H9 (cell line): ENCODE measurements at regions not wholly inside any gene's neighbourhood (a gene's known extent, or its start where the extent isn't known, plus 50 kb on each side); places are given as distances from the start of the nearest gene placed in this dataset.

Experiments
- DNase-seq: peaks from one replicate; pipeline ENCODE4 v3.0.0-alpha.2; 2017
- H2AFZ ChIP-seq: one replicate; pipeline ENCODE4 v1.6.1; 2013; ENCODE audit warnings: mild to moderate bottlenecking, low read length, control low read depth, moderate library complexity
- H2AK5ac ChIP-seq: 2 replicates; pipeline ENCODE4 v1.6.1; 2013; ENCODE audit warnings: low read length, control low read depth, mixed read lengths; ENCODE audit not compliant: insufficient read length
- H2BK120ac ChIP-seq: one replicate; pipeline ENCODE4 v1.6.1; 2013; ENCODE audit warnings: low read depth, mild to moderate bottlenecking, low read length, control low read depth, inconsistent platforms; ENCODE audit not compliant: poor library complexity, severe bottlenecking
- H2BK12ac ChIP-seq: 2 replicates; pipeline ENCODE4 v1.6.1; 2013; ENCODE audit warnings: low read length, control low read depth, mixed read lengths, low read depth; ENCODE audit not compliant: insufficient read length
- H2BK15ac ChIP-seq: 2 replicates; pipeline ENCODE4 v1.6.1; 2013; ENCODE audit warnings: low read depth, low read length, control low read depth
- H2BK20ac ChIP-seq: one replicate; pipeline ENCODE4 v1.6.1; 2013; ENCODE audit warnings: low read depth, mild to moderate bottlenecking, low read length, control low read depth, inconsistent platforms; ENCODE audit not compliant: poor library complexity, severe bottlenecking
- H2BK5ac ChIP-seq: 2 replicates; pipeline ENCODE4 v1.6.1; 2013; ENCODE audit warnings: low read length, control low read depth, mixed read lengths; ENCODE audit not compliant: insufficient read length
- H3K14ac ChIP-seq: 2 replicates; pipeline ENCODE4 v1.6.1; 2013; ENCODE audit warnings: low read length, control low read depth; ENCODE audit not compliant: insufficient read depth
- H3K18ac ChIP-seq: 2 replicates; pipeline ENCODE4 v1.6.1; 2013; ENCODE audit warnings: low read depth, mild to moderate bottlenecking, mixed read lengths, low read length, control low read depth; ENCODE audit not compliant: insufficient read length
- H3K23ac ChIP-seq: 2 replicates; pipeline ENCODE4 v1.6.1; 2013; ENCODE audit warnings: low read length, control low read depth, mixed read lengths, low read depth; ENCODE audit not compliant: insufficient read length
- H3K23me2 ChIP-seq: 2 replicates; pipeline ENCODE4 v1.6.1; 2013; ENCODE audit warnings: low read depth, mild to moderate bottlenecking, mixed read lengths, low read length, control low read depth; ENCODE audit not compliant: insufficient read length, poor library complexity, severe bottlenecking
- H3K27ac ChIP-seq: 2 replicates; pipeline ENCODE4 v1.5.1; 2013; ENCODE audit warnings: low read length, control low read depth, mixed read lengths, low read depth; ENCODE audit not compliant: insufficient read length
- H3K27me3 ChIP-seq: 2 replicates; pipeline ENCODE4 v1.6.1; 2013; ENCODE audit warnings: low read length, control low read depth, inconsistent platforms; ENCODE audit not compliant: insufficient read depth
- H3K4ac ChIP-seq: 2 replicates; pipeline ENCODE4 v1.6.1; 2013; ENCODE audit warnings: low read depth, mild to moderate bottlenecking, control low read depth, inconsistent platforms, low read length, moderate library complexity
- H3K4me1 ChIP-seq: 2 replicates; pipeline ENCODE4 v1.6.1; 2013; ENCODE audit warnings: low read length, control low read depth, inconsistent platforms; ENCODE audit not compliant: insufficient read depth
- H3K4me2 ChIP-seq: 2 replicates; pipeline ENCODE4 v1.6.1; 2013; ENCODE audit warnings: low read length, control low read depth, mixed read lengths; ENCODE audit not compliant: insufficient read length, insufficient read depth
- H3K56ac ChIP-seq: 2 replicates; pipeline ENCODE4 v1.6.1; 2013; ENCODE audit warnings: low read depth, mild to moderate bottlenecking, mixed read lengths, low read length, control low read depth; ENCODE audit not compliant: insufficient read length
- H3K79me1 ChIP-seq: 2 replicates; pipeline ENCODE4 v1.6.1; 2013; ENCODE audit warnings: low read depth, mild to moderate bottlenecking, moderate library complexity, low read length, control low read depth, inconsistent platforms; ENCODE audit not compliant: insufficient read depth, poor library complexity, severe bottlenecking
- H3K79me2 ChIP-seq: 2 replicates; pipeline ENCODE4 v1.6.1; 2013; ENCODE audit warnings: low read length, control low read depth, inconsistent platforms; ENCODE audit not compliant: insufficient read depth
- H3K9ac ChIP-seq: 2 replicates; pipeline ENCODE4 v1.6.1; 2013; ENCODE audit warnings: low read length, control low read depth, mixed read lengths; ENCODE audit not compliant: insufficient read length; ENCODE audit errors: extremely low read depth
- H3K9me3 ChIP-seq: one replicate; pipeline ENCODE4 v1.6.1; 2013; ENCODE audit warnings: low read depth, low read length, inconsistent platforms; ENCODE audit not compliant: control insufficient read depth
- H3T11ph ChIP-seq: one replicate; pipeline ENCODE4 v1.6.1; 2013; ENCODE audit warnings: mild to moderate bottlenecking, low read length, control low read depth, inconsistent platforms
- H4K20me1 ChIP-seq: one replicate; pipeline ENCODE4 v1.6.1; 2013; ENCODE audit not compliant: control insufficient read depth, insufficient read length, insufficient read depth
- H4K5ac ChIP-seq: 2 replicates; pipeline ENCODE4 v1.6.1; 2013; ENCODE audit warnings: low read depth, mild to moderate bottlenecking, mixed read lengths, low read length, control low read depth; ENCODE audit not compliant: insufficient read length
- H4K8ac ChIP-seq: replicated peaks from 2 replicates; pipeline ENCODE4 v1.6.1; 2013; ENCODE audit warnings: low read length, control low read depth, mixed read lengths, low read depth; ENCODE audit not compliant: insufficient read length
- H4K91ac ChIP-seq: 2 replicates; pipeline ENCODE4 v1.6.1; 2013; ENCODE audit warnings: low read depth, mild to moderate bottlenecking, moderate library complexity, mixed read lengths, low read length, control low read depth; ENCODE audit not compliant: insufficient read length
- H3K27ac Mint-ChIP-seq, 3 experiments: 2 replicates in 2 of 3; 3 replicates in 1 of 3; pipeline ENCODE4 v1.8.0; 2020 to 2021; ENCODE audit warnings: mixed read lengths in 3 of 3, mild to moderate bottlenecking in 1 of 3, moderate library complexity in 1 of 3
- H3K27me3 Mint-ChIP-seq: 2 replicates; pipeline ENCODE4 v1.8.0; 2021; ENCODE audit warnings: low read depth, mild to moderate bottlenecking, moderate library complexity, mixed read lengths
- H3K36me3 Mint-ChIP-seq, 3 experiments: 2 replicates in 2 of 3; 3 replicates in 1 of 3; pipeline ENCODE4 v1.8.0; 2020 to 2021; ENCODE audit warnings: low read depth in 3 of 3, mixed read lengths in 3 of 3; ENCODE audit not compliant: insufficient read depth in 1 of 3
- H3K4me1 Mint-ChIP-seq, 2 experiments: 2 replicates each; pipeline ENCODE4 v1.8.0; 2020; ENCODE audit warnings: mixed read lengths in 2 of 2
- H3K4me3 Mint-ChIP-seq, 2 experiments: 2 replicates in 1 of 2; 3 replicates in 1 of 2; pipeline ENCODE4 v1.8.0; 2020 to 2021; ENCODE audit warnings: mild to moderate bottlenecking in 2 of 2, mixed read lengths in 2 of 2, moderate library complexity in 1 of 2
- H3K9me3 Mint-ChIP-seq, 2 experiments: 2 replicates in 1 of 2; 3 replicates in 1 of 2; pipeline ENCODE4 v1.8.0; 2020; ENCODE audit warnings: mild to moderate bottlenecking in 2 of 2, mixed read lengths in 2 of 2, moderate library complexity in 1 of 2
- CTCF ChIP-seq: fragments of 200-600 bp; sonication (generic); conservative IDR thresholded peaks from 3 replicates; pipeline ENCODE4 v1.8.0; 2021; ENCODE audit warnings: antibody characterized with exemption, mild to moderate bottlenecking
- WGBS: extraction: QIAGEN DNeasy Blood & Tissue Kit; methylation state at CpG from one replicate; pipeline ENCODE4 v1.1.7; 2013; ENCODE audit warnings: missing lambda C conversion rate, low lambda C conversion rate, mixed read lengths; ENCODE audit not compliant: insufficient read length; ENCODE audit errors: extremely low coverage; 5-methylcytosine and 5-hydroxymethylcytosine counted together

- peaks cover 4% of the 10 kb centered on the region for H3K27me3 Mint-ChIP-seq
- Histone ChIP-seq H3T11ph (no peak overlapping the region), H3K4ac (no peak overlapping the region), H2BK120ac (no peak overlapping the region), H2BK15ac (no peak overlapping the region), H3K79me1 (no peaks in the 10 kb centered on the region), H3K9me3 (no peaks in the 10 kb centered on the region), H4K20me1 (no peaks in the 10 kb centered on the region), H3K9ac (no peak overlapping the region), H3K14ac (no peak overlapping the region), H2BK20ac (no peak overlapping the region), H3K27ac (no peak overlapping the region), H3K23me2 (no peaks in the 10 kb centered on the region), H3K79me2 (no peaks in the 10 kb centered on the region), H3K56ac (no peak overlapping the region), H2BK5ac (no peak overlapping the region), H2BK12ac (no peak overlapping the region), H4K5ac (no peak overlapping the region), H3K23ac (no peak overlapping the region), H4K91ac (no peak overlapping the region), H2AK5ac (no peak overlapping the region), H2AFZ (no peak overlapping the region), H3K27me3 (no peaks in the 10 kb centered on the region), H4K8ac (no peak overlapping the region), H3K18ac (no peak overlapping the region), H3K4me1 (peaks cover 9% of the 10 kb centered on the region), H3K4me2 (no peak overlapping the region)
- H3K4me1 Mint-ChIP-seq, result peaks cover 20 to 22% of the 10 kb centered on the region in 2 experiments
- no peaks in the 10 kb centered on the region for H3K36me3 Mint-ChIP-seq
- no peak for TF ChIP-seq CTCF
- peak; percentile 53 for DNase-seq
- no CpG with 5 or more reads among the region's 14 CpGs for WGBS
- H3K9me3 Mint-ChIP-seq, result no peaks in the 10 kb centered on the region
- no peak overlapping the region for H3K4me3 Mint-ChIP-seq
- H3K27ac Mint-ChIP-seq, result no peak overlapping the region; a peak in 1 of 7 replicates
Measured at GRCh38 chr1:228830185-228830953, 95.1 kb downstream of the RHOU start.
